HepG2 (cell line): ENCODE measurements at regions not wholly inside any gene's neighbourhood (a gene's known extent, or its start where the extent isn't known, plus 50 kb on each side); places are given as distances from the start of the nearest gene placed in this dataset.
A peak's percentile ranks its signal among the peaks of the same experiment; 100 is the strongest.

ENCODE experiments used
- BORCS8-MEF2B ChIP-seq: sonication (generic); formaldehyde crosslinking; IDR thresholded peaks from 2 replicates; pipeline ENCODE4 v1.8.0; 2022; ENCODE audit warnings: mild to moderate bottlenecking, missing genetic modification reagents
- CEBPG ChIP-seq: IDR thresholded peaks from 2 replicates; pipeline ENCODE4 v1.6.1; 2016
- CEBPZ ChIP-seq: IDR thresholded peaks from 2 replicates; pipeline ENCODE4 v1.6.1; 2012; ENCODE audit warnings: low read length, improper control_type of control experiment
- FIP1L1 ChIP-seq: fragments of 200-400 bp; formaldehyde crosslinking; IDR thresholded peaks from 2 replicates; pipeline ENCODE4 v1.6.1; 2018; ENCODE audit warnings: low read depth, mild to moderate bottlenecking, low read length, moderate library complexity, borderline replicate concordance; ENCODE audit not compliant: insufficient read depth
- HDAC2 ChIP-seq: sonication (generic); formaldehyde crosslinking; IDR thresholded peaks from 2 replicates; pipeline ENCODE4 v1.4.0; 2020; ENCODE audit warnings: missing genetic modification reagents
- HNF4A ChIP-seq: sonication (generic); formaldehyde crosslinking; IDR thresholded peaks from 2 replicates; pipeline ENCODE4 v1.4.0; 2020; ENCODE audit warnings: missing genetic modification reagents
- IKZF5 ChIP-seq: IDR thresholded peaks from 2 replicates; pipeline ENCODE4 v1.6.1; 2018; ENCODE audit warnings: missing genetic modification reagents, mild to moderate bottlenecking, missing compliant biosample characterization
- MAFF ChIP-seq: IDR thresholded peaks from 2 replicates; pipeline ENCODE4 v1.6.1; 2011; ENCODE audit warnings: low read depth, low read length, improper control_type of control experiment
- MBNL3 ChIP-seq: fragments of 250-450 bp; sonication (Bioruptor Pico); conservative IDR thresholded peaks from 2 replicates; pipeline ENCODE4 v1.8.0; 2022; ENCODE audit warnings: mild to moderate bottlenecking, inconsistent platforms
- POLR2A ChIP-seq, 2 experiments: IDR thresholded peaks; 2 replicates each; pipeline ENCODE4 v1.6.1; 2011; ENCODE audit warnings: low read depth in 2 of 2, low read length in 2 of 2, mild to moderate bottlenecking in 1 of 2, moderate library complexity in 1 of 2; ENCODE audit not compliant: insufficient read depth in 1 of 2
- PPARG ChIP-seq: conservative IDR thresholded peaks from 2 replicates; pipeline ENCODE4 v1.6.1; 2016; ENCODE audit warnings: missing biosample characterization, missing genetic modification reagents
- SMARCC2 ChIP-seq: fragments of 450-650 bp; IDR thresholded peaks from 2 replicates; pipeline ENCODE4 v1.6.1; 2017; ENCODE audit warnings: antibody characterized with exemption, mild to moderate bottlenecking
- ZNF3 ChIP-seq: IDR thresholded peaks from 2 replicates; pipeline ENCODE4 v1.7.0; 2017; ENCODE audit warnings: inconsistent platforms
- ZNF318 ChIP-seq: sonication (generic); formaldehyde crosslinking; IDR thresholded peaks from 2 replicates; pipeline ENCODE4 v1.4.0; 2020; ENCODE audit warnings: mild to moderate bottlenecking, missing genetic modification reagents
- ZNF329 ChIP-seq: sonication (generic); formaldehyde crosslinking; IDR thresholded peaks from 2 replicates; pipeline ENCODE4 v1.9.0; 2021; ENCODE audit warnings: low read depth, mild to moderate bottlenecking, missing genetic modification reagents
- ZNF572 ChIP-seq: sonication (generic); formaldehyde crosslinking; IDR thresholded peaks from 2 replicates; pipeline ENCODE4 v1.5.1; 2020; ENCODE audit warnings: mild to moderate bottlenecking, missing genetic modification reagents
- ZNF598 ChIP-seq: sonication (generic); formaldehyde crosslinking; IDR thresholded peaks from 2 replicates; pipeline ENCODE4 v1.5.1; 2020; ENCODE audit warnings: mild to moderate bottlenecking, missing genetic modification reagents, borderline replicate concordance
- ZNF784 ChIP-seq: sonication (generic); formaldehyde crosslinking; IDR thresholded peaks from 2 replicates; pipeline ENCODE4 v1.5.1; 2020; ENCODE audit warnings: missing genetic modification reagents, mild to moderate bottlenecking, borderline replicate concordance

- TF ChIP-seq ZNF318 (CRISPR knock-in tag) (peak; percentile 77; the same call in 1 of the 2 replicates), ZNF329 (0 out of 2 replicates have a peak, but pooled peaks have one; percentile 37), POLR2A (IDR thresholded peaks at IDR 0.05; ENCODE audit: insufficient read depth in 1 of 2, low read depth in 2 of 2, low read length in 2 of 2) (peak in 1 of 2 experiments; percentile 51; a peak in 1 of 4 replicates), BORCS8-MEF2B (CRISPR knock-in tag) (peak; percentile 85), CEBPZ (0 out of 2 replicates have a peak, but pooled peaks have one; percentile 34), CEBPG (CRISPR knock-in tag) (peak; percentile 97), HNF4A (CRISPR knock-in tag) (peak; percentile 97), ZNF784 (peak; percentile 68; the same call in 1 of the 2 replicates), MBNL3 (CRISPR knock-in tag) (no peak), PPARG (peak; percentile 79), MAFF (peak; percentile 40; the same call in 1 of the 2 replicates), SMARCC2 (peak; percentile 4; the same call in 1 of the 2 replicates), ZNF572 (CRISPR knock-in tag) (no peak), IKZF5 (CRISPR knock-in tag) (peak; percentile 95), ZNF598 (CRISPR knock-in tag) (no peak), ZNF3 (CRISPR knock-in tag) (no peak), FIP1L1 (no peak), HDAC2 (peak; percentile 96)
These were observed 70.5 kb upstream of the ZCCHC2 start (continued) for GRCh38 chr18:62452280-62452831.
